CD4-positive, alpha-beta T cell treated with Interleukin-21 for 1 hour (primary cell): ENCODE measurements at regions not wholly inside any gene's neighbourhood (a gene's known extent, or its start where the extent isn't known, plus 50 kb on each side); places are given as distances from the start of the nearest gene placed in this dataset.

Experiments used
- DNase-seq: peaks from one replicate; pipeline ENCODE4 v3.0.0-alpha.2; 2020

DNA sequence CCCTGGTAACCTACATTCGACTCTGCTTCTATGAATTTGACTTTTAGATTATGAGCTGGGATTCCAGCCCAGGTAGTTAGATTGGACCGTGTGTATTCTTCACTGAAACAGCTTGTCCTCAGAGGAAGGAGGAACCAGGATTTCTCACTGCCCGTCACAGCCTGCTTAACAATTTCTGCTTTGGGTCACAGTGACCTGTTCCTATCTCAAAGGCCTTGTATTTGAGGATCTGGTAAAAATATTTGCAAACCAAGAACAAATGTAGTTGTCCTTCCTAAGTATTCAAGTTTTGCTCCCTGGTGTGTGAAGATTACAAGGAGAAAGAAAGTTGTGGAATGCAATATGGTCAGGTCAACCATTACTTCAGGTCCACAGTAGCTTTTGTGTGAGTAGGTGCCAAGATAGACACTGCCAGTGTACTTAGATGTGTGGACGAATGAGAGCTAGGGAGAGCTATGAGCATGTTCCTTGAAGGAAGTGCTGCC, 55.1 kb downstream of the KIF4B start:
- no peak for DNase-seq

DNA sequence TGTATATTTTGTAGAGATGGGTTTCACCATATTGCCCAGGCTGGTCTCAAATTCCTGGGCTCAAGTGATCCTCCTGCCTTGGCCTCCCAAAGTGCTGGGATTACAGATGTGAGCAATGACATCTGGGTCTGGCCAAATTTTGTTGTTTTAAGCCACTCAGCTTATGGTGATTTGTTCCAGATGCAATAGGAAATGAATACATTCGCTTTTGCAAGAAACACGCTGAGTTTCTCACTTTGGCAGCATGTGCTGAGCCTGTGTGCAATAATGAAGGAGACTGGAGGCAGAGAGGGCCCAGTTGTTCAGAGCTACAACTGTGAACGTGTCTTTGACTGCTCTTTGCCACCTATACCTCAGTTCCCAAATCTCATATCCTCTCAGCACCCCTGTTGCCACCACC, 56.4 kb downstream of the KIF4B start:
- no peak for DNase-seq

DNA sequence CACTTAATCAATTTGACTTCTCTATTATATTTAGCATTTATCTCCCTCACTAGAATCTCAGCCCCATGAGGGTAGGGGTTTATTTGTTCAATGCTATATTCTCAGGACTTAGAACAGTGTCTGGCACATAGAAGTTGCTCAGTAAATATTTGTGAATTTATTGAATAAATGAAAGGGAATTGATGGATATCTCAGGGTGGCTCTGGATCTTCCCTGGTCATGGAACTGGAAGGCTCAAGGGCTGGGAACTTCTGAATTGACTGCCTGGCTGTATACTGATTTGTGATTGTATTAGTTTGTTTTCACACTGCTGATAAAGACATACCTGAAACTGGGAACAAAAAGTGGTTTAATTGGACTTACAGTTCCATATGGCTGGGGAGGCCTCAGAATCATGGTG, 57.2 kb downstream of the KIF4B start:
- no peak for DNase-seq

DNA sequence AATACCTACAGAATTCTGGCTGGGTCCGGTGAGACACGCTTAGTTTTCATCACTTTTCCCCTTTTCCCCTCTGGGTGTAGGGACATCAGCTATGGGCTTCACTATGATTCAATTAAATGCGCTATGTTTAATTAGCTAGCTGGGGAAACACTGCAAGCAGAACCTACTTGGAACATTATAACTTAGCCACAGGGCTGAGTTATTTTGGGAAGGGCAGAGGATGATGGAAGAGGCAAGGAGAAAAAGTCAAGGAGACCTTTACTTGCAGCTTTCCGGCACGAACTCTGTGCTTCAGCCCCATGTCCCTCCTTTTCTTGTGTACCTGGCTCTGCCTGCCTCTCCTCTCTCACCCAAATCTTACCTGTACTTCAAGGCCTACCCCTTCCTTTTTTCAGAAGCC, 62.8 kb downstream of the KIF4B start:
- DNase-seq, result no peak

DNA sequence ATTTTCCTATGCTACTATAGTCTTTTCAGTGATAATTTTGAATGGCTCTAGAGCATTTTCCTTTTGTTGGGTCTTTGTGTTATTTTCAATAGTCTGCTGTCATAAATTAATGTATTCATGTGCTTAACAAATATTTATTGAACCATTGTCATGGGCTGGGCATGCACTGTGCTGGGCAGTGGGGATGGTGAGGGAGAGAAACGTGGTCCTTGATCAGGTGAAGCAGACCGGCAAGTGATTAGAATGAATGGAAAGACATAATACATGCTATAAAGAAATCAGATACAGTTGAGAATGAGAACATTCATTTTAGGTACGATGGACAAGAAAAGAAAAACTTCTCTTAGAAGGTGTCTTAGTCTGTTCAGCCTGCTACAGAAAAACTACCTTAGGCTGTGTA, 66.1 kb downstream of the KIF4B start:
- DNase-seq, result no peak

DNA sequence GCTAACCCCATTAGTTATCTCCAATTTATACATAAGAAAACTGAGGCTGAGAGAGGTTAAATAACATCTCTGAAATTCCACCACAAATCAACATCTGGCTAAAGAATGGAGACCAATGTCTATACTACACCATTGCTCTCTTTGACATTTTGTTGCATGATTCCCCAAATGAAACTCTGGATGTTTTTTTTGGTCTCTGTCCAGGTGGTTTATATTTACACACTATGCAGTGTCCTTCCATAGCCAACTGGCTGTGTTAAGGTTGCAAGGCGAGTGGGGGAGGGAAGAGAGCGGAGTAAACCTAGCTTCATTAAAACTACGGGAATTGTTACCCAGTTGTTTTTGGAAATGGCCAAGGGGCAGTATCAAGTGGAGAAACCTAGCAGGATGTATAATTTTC, 67.2 kb downstream of the KIF4B start:
- no peak for DNase-seq

DNA sequence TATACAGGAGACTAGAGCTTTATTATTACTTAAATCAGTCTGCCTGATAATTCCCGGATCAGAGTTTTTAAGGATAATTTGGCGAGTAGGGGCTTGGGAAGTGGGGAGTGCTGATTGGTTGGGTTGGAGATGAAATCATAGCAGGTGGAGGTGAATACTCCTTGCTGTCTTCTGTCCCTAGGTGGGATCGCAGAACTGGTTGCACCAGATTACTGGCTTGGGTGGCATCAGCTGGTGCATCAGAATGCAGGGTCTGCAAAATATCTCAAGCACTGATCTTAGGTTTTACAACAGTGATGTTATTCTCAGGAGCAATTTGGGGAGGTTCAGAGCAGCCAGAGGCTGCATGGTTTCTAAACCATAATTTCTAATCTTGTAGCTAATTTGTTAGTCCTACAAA, 68.1 kb downstream of the KIF4B start:
- no peak for DNase-seq

DNA sequence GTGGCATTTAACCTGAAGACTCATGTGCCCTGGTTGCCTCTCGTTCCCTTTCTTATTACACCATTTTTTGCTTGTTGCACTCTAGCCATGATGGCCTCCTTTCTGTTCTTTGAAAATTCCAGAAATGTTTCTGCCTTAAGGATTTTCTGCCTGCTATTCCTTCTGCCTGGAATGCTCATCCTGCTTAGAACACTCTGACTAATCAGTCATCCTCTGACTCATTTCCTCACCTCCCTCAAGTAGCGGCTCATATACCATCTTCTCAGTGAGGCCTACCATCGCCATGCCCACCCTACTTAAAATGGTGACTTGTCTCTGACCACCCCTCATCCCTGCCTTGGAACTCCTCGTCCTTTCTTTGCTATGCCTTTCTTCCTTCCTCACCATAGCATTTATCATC, 68.8 kb downstream of the KIF4B start:
- no peak for DNase-seq

DNA sequence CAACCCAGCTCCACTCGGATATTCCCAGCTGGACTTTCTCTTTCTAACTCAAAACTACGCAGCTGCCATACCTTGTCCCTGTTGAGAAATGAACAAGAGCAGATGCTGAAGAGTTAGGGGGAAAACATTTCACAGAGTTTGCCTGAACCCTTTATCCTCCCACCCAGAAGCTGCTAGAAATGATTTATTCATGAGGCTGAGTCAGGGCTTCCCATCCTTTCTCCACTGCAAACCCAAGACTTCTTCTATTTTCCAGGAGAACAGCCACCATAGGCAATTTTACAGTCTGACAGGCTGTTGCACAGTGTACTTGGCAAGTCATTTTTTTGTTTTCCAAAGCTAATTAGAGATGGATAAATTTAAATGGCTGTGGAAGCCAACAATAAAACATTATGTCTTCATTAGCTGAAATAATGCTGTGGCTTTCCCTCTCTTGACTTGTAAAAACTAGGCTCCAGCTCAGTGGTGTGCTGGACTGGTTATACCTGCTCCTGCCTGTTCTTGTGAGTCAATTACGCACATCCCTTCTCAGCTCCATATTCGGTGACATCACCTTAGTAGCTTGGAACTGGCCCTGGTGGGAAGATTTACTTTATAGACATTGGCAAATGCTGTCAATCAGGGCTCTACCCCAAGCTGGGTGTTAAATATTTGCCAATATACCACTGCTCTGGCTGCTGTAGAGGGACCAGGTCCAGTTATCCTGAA, 71.9 kb downstream of the KIF4B start:
- no peak for DNase-seq

DNA sequence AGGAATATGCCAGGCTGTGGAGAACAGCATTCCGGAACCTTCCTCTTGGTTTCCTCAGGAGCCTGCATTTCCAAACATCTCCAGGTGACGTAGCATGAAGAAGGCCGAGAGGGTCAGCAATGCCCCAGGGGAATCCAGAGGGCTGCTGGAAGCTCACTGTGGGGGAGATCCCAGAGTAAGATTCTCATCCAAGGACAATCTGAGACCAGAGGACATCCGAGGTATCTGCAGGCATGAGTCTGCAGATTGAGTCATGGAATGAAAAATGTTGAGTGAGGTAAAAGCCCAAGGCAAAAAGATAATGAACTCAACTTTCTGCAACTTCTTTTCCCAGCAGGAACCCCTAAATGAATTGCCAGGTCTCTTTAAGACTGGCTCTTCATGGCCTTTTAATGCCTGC, 73.5 kb downstream of the KIF4B start:
- no peak for DNase-seq

DNA sequence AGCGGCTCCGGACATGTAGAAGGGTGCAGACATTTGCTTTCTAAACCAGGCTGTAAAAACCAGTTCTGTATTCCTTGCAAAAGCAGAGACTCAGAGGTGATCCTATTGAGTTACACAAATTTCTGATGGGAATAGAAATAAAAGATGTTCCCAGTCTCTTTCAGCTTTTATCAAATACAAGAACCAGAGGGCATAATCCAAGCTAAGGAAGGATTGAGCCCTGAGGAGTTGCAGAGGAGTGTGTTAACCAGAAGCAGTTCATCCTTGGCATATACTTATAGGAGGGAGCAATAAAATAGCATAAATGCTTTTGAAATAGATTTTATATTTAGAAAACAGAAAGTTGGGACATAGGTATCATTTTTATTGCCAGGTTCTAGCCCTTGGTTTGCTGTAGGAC, 75.3 kb downstream of the KIF4B start:
- no peak for DNase-seq

DNA sequence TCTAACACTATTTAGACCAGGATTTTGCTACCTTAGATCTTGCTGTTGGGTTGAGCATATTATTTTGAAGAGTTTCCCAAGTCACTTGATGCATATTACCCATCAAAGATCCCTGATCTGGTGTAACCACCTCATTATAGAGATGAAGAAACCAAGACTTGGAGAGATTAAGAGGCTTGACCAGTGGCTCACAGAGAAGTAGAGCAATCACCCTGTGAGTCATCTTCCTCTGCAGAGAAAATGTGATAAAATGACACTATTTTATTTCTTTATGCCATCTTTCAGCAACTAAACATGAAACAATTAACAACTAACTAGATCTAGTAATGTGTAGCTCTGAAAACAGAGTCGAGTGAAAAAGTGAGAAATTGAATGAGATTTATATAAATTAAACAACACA, 76.1 kb downstream of the KIF4B start:
- no peak for DNase-seq

DNA sequence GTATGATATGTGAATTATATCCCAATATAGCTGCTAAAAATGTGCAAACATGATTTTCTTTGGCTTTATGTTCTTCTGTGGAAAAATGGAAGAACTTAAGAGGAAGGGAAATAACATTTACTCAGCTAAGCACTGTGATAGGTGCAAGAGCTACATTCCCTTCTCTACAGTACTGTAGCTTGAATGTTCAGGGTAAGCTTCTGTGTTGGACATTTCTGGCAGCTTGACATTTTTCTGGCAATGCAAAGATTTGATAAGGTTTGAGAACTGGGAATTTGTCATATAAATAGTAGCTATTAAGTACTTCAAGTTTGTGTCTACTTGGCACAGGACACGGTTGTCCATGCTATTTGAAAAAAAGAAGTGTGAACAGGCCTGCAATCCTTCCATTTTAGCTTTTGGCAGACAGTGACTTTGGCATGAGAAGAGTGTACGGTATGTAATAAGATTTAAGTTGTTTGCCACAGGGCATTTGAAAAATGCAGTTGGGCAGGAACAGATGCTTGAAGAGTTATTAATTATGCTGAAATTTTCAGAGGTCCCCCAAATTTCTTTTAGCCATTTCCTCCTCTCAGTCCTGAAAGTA, 77.6 kb downstream of the KIF4B start:
- no peak for DNase-seq

DNA sequence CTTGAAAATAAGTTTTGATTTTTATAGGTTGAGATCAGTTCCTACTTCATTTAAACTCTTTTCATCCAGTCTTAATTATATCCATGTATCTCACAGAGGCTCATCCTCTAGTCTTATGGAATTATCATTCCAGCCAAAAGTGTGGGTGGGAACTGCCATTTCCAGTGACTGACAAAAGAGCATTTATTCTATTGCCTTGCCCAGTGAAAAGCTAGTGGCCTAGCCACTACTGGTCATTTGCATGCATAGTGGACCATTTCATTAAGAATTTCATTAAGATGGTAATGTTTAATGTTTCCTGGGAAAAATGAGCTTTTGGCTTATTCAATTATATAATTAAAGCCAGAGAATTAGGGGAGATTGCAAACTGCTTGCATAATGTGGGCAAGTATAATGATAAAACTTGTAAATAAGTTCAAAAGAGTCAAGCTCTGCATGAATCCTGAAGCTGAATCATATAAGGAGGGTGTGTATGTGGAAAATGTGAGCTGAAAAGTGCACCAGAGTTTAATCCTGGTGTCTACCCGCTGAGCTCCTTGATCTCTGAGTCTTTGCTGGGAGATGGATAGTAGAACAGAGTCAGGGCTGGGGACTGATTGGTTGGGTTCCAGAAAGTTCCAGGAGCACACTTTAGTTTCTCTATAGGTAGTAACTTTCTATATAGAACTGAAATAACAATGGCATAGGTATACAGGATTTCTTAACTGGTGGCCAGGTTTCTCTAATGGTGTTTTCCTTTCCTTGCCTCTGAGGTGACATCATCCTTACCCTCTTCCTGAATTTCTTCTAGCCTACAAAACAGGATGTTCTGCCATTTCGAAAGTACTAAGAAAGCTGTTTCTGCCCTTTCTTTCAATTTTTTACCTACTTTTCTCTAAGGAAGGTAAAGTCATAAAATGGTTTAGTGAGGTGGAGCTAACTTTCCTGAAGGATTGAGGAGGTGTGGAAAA, 78.5 kb downstream of the KIF4B start:
- no peak for DNase-seq

DNA sequence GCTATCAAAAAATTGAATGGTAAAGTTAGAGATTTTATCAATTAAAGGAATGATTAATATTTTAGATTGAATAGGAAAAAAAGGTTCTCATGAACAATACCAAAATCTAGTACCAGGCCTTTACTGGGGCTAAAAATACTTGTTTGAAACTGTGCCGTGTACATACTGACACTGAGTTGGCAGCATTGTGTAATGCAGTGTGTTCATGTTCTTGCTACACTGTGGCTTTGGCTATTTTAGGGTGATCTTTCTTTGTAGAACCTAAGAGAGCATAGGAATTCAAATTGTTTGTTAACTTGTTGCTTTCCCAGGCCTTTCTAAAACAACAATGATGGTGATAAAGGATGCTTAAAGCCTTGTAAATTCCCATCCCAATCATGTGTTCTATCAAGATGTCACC, 80.9 kb downstream of the KIF4B start:
- no peak for DNase-seq

DNA sequence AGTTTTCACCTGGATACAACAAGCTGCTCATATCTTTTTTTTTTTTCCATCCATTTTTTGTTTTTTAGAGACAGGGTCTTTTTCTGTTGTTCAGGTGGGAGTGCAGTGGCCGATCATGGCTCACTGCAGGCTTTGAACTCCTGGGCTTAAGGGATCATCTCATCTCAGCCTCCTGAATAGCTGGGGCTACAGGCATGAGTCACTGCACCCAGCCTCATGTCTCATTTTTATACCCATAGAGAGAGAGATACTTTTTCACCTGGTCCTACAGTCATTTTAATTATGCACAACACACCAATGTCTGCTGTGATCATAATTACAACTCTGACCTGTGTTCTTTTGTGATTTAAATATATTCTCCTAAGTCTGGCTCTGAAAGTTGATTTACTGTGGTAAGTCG, 84.4 kb downstream of the KIF4B start:
- no peak for DNase-seq

DNA sequence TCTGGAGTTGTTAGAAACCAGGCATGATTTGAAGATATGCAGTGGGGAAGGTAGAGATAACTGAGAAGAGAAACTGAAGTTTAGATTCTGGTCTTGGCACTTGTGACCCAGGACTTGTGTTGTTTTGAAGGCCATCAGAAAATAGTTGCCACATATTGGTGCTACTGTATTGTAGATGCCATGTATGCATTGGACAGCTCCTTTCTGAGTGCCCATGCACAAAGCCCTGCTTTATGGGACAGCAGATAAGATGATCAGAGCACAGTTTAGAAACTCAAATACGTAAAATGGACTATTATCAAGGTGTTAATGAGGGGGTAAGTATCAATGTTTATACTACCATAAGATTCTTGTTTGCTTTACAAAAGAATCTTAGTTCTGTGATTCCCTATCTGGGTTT, 84.9 kb downstream of the KIF4B start:
- no peak for DNase-seq

DNA sequence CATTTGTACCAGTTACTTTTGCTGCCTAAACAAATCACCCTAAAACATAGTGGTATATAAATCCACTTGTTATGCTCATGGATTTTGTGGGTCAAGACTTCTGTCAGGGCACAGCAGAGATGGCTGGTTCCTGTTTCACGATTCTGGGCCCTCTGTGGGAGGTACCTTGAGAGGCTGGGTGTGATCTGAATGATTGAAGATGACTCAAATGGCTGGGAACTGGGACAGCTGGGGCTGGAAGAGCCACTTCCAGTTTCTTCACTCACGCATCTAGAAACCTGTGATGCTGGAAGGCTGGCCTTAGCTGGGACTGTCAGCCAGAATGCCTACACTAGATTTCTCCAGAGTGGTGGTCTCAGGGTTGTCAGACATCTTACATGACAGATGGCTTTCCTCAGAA, 88.1 kb downstream of the KIF4B start:
- no peak for DNase-seq

DNA sequence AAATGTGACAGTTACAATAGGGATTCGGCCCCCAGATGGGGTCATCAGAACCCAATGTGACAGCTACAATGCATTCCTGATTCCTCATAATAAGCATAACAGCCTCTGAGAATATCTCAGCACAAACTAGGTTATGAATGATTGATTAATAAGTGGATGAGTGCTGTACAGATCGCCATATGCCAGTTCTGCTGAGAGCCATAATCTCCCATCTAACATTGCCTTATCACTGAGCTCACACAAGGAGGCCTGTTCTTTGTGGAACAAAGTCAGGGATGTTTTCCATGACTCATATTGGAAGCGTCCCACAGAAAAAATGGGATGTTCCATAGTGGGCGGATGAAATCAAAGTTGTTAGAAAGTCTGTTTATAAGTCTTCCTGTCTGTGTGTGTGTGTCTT, 89.6 kb downstream of the KIF4B start:
- DNase-seq, result no peak

DNA sequence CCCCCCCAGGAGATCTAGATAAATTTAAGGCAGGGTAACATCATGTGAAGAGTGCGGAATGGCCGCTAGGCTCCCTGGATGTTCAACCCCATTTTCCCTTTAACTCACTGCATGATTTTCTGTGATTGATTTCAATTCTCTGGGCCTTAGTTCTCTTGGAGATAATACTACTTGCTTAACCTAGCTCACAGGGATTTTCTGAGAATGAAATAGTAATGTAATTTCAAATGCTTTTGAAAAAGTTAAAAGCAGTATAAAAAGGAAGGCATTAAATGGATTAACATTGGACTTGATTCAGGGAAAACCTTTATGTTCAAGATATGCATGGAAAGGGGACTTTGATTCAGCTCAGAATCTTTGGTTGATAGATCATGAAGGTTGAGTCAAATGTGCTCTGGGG, 90.9 kb downstream of the KIF4B start:
- DNase-seq, result no peak

DNA sequence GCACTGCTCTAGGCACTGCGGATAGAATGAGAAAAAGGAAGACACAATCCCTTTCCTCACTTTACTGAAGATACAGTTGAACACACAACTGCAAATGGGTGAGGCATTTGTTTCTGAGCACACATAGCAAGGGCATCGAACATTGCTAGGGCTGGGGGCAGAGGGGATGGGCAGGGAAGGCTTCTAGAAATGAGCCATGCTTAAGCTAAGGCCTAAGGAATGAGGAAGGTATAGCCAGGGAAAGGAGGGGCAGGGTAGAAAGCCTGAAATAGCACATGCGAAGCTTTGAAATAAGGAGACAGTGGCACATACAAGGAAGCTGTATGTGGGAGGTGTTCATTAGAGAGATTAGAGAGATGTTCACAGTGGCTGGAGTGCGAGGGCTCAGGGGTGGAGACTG, 92.7 kb downstream of the KIF4B start:
- no peak for DNase-seq

DNA sequence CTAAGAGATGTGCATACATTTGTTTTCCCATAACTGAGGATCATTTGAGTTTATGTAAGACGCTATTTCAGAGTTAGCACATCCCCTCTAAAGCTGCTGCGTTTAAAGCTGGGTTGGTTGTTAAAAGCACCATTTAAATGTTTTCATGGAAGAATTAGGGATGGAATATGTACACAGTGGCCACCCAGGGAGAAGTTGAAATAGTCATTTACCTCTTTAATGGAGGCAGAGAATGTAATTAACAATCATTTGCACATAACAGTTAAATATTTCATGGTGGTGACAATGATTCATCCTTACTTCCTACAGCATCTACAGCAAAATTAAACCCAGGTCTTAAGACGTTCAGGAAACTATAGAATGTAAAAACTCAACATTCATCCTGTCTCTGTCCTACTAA, 100.3 kb downstream of the KIF4B start:
- no peak for DNase-seq

DNA sequence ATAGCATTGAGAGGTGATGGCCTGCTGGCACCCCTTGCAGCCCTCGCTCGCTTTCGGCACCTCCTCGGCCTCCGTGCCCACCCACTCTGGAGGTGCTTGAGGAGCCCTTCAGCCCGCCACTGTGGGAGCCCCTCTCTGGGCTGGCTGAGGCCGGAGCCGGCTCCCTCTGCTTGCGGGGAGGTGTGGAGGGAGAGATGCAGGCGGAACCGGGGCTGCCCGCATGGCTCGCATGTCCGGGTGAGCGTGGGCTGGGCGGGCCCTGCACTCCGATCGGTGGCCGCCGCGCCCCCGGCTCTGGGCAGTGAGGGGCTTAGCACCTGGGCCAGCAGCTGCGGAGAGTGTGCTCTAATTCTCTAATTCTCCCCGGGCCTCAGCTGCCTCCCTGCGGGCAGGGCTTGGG, 101.1 kb downstream of the KIF4B start:
- no peak for DNase-seq
